ENCODE measurements at regions not wholly inside any gene's neighbourhood (a gene's known extent, or its start where the extent isn't known, plus 50 kb on each side); places are given as distances from the start of the nearest gene placed in this dataset.
"Not testable (repeated sequence)": the region's sequence is repeated elsewhere in the genome, so short reads cannot be mapped to it uniquely, and the experiment has no call there.

DNA sequence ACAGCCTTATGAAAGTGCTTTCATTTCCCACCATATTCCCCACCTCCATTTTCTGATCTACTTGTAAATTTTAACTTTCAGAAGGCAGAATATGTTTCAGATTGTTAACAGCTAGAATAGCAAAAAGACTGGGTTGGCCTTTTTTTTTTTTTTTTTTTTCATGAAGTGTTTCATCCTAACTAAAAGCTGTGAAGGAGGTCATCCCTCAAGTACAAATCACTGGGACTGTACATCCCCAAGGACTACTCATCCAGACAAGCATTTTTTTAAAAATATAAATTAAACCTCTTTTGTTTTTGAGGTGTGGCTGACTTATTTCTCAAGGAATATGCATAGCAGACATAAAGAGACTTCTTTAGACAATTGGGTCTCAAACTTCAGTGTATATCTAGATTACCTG, 542.1 kb upstream of the TUSC1 start:
- no peak for DNase-seq

DNA sequence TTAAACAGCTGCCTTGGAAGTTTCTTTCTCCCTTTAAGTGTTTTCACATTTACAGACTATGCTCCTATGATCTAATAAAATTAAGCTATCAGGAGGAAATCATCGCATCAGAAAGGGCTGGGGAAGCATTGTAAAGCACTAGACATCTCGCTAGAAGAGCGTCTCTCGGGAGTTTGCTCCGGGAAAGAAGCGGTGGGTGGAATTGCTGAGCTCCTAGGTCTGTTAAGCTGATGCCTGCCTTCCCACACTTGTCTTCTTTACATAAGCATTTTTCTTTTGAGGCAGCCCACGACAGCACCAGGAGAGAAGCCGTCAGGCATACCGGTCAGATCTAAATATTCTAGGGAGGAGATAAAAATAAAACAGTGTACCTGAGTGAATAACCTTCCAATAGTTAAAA, 541.7 kb upstream of the TUSC1 start:
- DNase-seq, result no peak

DNA sequence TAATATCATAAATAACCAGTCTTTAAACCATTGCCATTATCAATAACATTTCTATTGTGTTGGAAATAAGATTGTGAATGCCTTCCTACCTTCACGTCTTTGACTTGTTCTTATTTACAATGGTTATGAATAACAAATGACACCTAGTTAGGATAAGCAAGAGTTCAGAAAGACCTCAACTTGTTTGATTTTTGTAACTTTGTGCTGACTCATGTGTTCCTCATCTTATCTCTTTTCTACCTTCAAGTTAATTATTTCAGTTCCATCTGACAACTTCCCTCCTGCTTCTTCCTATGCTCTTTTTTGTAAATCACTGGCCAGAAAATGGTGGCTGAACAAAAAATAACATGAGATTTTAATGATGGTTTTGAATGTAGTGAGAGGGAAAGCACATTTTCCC, 538.5 kb upstream of the TUSC1 start:
- DNase-seq, result no peak

DNA sequence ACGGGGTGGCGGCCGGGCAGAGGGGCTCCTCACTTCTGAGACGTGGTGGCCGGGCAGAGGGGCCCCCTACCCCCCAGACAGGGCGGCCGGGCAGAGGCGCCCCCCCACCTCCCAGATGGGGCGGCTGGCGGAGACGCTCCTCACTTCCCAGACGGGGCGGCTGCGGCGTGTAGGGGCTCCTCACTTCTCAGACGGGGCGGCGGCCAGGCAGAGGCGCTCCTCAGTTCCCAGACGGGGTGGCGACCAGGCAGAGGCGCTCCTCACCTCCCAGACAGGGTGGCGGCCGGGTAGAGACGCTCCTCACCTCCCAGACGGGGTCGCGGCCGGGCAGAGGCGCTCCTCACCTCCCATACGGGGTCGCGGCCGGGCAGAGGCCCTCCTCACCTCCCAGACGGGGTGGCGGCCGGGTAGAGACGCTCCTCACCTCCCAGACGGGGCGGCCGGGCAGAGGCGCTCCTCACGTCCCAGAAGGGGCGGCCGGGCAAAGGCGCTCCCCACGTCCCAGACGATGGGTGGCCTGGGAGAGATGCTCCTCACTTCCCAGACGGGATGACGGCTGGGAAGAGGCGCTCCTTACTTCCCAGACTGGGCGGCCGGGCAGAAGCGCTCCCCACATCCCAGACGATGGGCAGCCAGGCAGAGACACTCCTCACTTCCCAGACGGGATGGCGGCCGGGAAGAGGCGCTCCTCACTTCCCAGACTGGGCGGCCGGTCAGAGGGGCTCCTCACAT, 536.6 kb upstream of the TUSC1 start:
- DNase-seq, result not testable (repeated sequence)

DNA sequence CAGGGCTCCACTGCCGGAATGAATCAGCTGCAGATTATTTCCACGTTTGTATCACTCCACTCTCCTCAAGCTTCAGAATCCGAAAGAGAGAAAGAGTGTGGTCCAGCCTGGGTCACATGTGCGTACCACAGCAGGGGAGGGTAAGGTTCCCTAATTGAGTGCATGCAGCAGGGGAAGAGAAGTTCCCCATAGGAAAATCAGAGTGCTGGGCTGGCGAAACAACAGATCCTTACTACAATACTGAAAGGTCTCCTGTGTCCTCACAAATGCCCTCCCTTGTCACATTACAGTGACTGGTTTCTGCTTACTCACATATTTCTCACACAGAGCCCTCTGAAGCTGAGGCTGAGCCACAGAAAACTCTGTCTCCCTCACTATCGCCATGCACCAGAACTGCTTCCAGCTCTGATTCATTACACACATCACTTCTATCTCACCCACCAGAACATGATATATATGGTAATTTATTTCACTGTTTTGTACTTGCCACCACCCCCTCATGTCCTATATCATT, 532.2 kb upstream of the TUSC1 start:
- DNase-seq, result no peak

DNA sequence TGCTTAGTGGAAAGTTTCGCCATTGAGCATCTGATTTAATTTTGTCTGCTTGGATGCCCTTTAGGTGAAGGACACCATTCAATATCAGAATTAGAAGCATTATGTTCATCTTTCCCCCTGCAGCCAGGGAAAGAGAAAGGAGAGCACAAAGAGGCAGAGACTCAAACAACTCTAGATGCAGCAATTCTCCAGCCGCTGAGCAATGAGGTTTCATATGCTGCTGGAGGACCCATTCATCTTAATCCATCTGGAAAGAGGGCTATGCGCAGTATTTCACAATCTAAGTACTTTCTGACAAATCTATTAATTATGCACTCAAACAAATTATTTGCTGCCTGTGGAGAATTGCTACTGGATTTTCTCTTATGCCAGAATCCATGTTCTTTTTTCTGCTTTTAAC, 527.0 kb upstream of the TUSC1 start:
- no peak for DNase-seq

DNA sequence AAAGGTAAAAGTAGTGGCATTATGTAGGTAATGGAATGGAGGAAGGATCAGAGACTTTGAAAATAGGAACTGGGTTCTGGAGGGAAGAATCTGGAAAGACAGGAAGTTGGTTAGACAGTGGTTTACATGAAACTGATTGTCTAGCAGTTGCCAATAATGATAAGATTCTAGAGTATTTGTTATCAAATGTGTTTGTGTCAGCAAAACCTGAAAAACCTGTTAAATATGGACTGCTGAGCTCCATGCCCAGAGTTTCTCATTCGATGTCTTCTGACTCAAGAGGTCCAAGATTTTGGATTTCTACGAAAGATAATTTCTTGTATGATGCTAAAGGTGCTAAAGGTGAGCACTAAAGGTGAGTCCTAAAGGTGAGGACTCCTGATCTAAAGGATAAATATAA, 515.0 kb upstream of the TUSC1 start:
- no peak for DNase-seq

DNA sequence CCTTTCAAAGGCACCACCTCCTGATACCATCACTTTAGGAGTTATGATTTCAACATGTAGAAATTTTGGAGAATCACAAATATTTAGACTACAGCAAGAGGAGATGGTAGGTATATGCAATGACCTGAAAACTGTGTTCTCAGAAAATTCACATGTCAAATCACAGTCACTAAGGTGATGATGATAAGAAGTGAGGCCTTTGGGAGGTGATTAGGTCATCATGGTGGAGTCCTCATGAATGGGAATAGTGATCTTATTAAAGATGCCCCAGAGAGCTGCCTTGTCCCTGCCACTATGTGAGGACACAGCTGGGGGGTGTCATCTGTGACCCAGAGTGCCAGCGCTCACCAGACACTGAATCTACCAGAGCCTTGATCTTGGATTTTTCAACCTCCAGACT, 513.5 kb upstream of the TUSC1 start:
- DNase-seq, result no peak

DNA sequence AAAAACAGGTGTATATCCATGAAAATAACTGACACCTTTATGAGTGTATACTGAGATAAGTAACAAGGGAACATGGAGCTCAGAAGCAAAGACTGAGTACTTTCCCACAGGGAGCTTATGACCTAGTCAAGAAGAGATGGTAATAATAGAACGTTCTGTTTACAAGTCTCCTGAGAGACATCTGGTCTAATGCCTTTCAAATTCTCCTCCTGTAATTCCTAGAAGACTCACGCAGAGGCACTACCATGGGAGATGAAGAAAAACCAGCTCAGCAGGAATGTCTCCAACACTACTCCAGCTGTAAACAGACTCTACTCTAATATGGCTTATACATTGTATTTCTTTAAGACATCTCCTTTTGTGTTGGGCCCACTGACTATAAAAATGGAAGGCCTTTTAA, 503.6 kb upstream of the TUSC1 start:
- no peak for DNase-seq

DNA sequence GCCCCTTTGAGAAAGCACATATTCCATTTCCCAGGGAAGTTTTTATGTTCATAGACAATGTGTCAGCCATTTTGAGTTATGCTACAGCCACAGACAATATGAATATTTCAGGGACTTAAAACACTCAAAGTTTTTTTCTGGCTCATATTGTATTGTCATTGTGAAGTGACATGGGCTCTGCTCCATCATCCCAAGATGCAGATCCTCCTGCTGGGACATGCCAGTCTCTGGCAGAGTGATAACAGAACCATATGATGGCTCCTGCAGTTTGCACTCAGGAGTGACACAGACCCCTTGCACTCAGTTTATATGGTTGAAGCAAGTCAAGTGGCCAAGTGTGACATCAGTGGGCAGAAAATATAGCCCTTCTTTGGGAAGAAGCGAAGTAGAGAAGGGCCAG, 498.4 kb upstream of the TUSC1 start:
- no peak for DNase-seq

DNA sequence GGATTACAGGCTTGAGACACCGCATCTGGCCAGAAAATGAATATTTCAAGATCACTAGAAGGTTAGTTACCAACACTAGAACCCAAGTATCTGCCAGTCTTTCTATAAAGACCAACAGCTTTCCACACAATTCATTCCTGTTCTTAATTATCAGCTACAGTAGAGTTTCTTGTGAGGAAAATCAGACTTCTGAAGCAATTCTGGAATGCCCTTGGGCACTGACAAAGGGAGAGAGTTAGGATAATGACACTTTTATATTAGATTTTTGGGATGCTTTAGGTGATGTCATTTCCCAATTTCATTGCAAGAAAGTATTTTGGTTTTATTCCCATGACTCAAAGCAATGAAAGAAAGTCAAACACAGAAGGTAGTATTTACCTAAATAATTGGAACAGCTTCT, 497.0 kb upstream of the TUSC1 start:
- DNase-seq, result no peak

DNA sequence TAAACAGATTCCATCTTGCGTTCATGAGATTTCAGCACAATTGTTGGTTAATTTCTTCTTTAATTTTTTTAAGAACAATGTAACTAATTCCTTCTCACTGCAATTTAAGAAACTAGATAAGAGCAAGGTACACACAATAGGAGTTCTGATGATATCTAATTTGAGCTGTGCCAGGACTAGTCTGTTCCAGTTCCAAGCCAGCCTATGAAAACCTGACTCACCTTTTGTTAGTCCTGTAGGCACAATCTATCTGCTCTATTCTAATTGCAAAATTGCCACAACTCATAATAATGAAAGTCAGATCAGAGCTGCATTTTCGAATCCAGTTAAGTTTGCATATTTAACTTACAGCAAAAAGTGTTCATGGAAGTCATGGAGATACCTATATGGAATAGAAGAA, 494.1 kb upstream of the TUSC1 start:
- DNase-seq, result no peak

DNA sequence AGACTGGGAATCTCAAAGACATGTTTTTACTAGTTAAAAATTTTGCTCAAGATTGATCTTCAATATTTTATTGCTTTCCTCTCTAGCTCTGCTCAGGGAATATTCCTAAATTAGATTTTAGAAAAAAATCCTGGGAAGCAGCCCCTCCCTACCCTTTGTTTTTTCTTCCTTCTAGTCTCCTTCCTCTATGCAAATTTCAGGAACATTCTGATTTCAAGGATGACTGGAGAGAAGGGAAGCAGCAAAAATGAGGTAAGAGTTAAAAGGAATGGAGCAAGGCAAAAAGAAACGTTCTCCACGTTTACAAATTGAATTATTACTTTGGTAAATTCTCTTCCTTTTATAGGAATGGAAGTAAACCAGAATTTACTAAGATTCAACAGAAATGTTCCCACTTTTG, 493.4 kb upstream of the TUSC1 start:
- DNase-seq, result no peak

DNA sequence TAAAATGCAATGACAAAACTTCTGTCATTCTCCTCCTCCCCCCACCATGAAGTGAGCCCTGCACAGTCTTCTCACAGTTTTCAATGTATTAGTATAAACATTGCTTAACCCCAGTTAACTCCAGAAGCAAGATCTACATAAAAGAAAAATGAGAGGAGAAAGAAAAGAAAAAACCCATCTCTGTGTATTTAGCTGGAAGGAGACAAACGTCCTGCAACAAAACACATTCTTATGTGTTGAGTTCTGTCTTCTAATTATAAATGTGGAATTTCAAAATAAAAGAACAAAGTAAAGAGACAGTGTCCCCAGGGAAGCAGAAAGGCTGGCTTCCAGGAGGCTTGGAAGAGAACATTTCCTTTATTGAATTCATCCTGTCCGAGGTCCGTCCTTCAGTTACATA, 491.9 kb upstream of the TUSC1 start:
- DNase-seq, result no peak

DNA sequence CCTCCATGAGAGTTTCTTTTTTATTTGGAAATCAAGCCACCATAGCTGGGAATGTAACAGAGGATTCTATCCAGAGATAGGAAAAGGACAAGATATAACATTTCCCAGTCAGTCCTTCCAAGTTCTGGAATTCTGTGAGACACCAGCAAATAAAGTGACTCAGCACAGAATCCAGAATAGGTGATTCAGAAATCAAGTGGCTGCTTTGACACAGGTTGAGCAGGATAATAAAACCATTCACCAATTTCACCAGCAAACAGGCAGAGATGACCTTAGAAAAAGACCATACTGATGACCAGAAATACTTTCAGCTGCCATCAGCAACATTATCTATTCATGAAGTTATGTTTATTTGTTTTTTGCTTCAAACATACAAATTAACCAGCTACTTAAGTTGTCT, 491.5 kb upstream of the TUSC1 start:
- DNase-seq, result no peak

DNA sequence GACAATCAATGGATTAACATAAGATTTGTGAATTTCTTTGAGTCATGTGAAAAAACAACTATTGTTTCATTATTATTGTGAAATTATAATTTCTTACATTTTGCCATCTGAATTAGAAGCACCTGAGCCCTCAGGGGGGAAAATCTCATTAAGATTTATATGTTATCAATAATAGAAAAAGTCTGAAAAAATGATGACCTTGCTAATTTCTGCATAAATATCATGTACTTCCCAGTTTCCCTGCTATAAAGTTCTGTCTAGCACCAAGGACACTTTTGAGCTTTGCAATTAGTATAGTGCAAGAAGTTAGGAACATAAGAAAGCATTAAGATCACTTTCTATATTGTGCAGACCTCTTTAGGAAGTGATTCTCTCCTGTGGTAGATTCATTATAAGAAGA, 488.3 kb upstream of the TUSC1 start:
- DNase-seq, result no peak

DNA sequence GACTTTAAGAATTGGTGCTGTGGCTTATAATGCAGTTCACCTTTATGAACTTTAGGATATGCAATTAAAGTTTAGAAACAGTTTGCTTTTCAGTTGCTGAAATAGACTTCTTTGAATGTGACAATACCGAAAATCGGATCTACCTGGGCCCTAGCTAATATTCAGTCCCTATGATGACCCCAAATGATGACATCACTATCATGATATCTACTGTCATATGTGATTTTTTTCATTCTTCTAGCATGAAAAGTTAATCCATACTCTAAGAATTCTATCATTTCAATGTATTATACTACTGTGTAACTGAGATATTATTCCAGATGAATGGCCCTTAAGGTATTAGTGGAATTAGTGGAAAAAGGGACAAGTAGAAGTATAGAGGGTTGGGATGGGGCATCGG, 487.2 kb upstream of the TUSC1 start:
- no peak for DNase-seq

DNA sequence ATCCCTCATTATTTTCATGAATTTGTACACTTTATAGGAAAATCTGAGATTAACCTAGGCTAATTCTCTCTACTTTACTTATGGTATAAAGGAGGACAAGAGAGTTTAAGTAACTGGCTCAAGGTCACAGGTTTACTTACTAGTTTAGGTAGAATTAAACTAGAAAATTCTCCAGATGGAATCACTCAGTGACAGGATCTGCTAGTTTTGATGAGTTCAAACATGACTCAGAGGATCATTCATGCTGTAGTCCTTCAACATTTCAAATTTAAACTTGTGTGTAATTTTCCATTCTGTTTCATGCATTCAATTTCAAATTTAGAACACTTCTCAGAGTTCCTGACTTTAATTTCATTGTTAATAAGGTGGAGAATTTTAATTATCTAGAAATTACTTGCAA, 485.7 kb upstream of the TUSC1 start:
- DNase-seq, result no peak

DNA sequence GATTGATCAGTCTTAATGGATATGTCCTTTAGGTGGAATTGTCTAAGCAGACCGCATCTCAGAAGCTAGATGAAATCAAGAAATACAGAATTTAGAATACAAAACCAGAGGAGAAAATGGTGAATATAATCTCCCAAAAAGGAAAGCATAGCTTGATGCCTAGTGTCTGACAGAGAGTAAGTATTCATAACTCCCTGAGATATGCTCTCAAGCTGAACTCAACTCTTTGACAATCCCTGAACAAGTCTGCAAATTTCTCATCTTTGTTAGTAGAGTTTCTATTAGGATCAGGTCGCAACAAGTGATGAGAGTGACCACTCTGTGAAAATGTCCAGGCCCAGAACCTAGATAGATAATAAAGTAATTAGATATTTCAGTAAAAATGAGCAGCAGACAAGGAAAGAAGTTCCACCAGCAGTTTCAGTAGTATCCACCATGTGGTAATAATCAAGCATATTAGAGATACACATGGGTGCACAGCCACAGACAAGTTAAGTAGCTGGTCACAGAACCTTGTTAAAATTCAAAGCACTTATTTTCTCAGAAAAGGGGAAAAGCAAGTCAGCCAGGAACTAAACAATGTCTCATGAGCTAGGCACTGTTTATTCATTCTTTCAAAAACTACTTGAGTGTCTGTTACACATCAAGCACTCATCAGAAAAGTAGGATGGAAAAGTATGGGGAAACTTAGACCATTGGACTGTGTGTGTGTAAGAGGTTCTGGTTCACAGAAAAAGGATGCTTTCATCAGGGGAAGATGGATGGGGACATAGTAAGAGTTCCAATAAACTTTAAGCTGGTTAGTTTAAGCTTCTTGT, 481.5 kb upstream of the TUSC1 start:
- DNase-seq, result no peak

DNA sequence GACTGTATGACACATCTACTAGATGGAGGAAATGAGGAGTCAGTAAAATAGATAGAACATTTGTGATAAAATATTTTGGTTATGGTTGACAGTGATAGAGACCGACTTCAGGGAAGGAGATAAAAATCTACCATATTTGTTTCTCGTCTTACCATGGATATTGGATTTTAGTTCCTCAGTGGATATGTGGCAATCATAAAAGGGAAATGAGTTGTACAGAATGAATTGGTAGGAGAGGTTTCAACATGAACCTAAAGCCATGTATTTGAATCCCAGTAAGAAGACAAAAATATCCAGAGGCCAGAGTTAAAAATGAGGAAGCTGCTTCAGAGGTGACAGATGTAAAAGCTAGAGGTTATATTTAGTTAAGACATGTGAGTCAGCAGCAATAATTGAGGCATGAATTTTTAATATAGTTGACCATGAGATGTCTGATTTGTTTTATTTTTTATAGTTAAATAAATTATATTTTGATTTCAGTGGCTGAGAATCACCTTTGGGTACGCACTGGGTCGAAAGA, 480.4 kb upstream of the TUSC1 start:
- no peak for DNase-seq

DNA sequence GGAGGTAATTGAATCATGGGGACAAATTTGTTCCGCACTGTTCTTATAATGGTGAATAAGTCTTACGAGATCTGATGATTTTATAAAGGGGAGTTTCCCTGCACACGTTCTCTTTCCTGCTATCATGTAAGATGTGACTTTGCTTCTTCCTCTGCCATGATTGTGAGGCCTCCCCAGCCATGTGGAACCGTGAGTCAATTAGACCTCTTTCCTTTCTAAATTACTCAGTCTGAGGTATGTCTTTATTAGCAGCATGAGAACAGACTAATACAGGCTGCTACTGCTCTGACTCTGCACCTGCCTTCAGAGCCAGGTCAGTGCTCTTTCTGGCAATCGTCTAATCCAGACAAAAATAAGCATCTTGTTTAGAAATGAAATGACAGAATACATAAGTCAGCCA, 479.2 kb upstream of the TUSC1 start:
- no peak for DNase-seq

DNA sequence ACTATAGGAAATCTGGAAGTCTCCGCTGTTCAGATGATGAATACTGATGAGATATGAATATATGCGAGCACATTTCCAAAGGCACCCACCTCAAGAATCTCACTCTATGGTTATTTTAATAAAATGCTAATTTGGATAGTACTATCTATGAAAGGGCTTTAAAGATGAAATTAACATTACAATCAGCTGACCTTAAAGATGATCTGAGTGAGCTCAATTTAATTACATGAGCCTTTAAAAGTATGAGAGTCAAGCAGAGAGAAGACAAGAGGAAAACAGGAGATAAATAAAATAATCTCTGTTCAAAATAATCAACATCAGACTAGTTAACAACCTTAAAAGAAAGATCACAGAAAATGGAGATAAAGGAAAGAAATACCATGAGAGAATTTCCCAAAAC, 474.1 kb upstream of the TUSC1 start:
- no peak for DNase-seq

DNA sequence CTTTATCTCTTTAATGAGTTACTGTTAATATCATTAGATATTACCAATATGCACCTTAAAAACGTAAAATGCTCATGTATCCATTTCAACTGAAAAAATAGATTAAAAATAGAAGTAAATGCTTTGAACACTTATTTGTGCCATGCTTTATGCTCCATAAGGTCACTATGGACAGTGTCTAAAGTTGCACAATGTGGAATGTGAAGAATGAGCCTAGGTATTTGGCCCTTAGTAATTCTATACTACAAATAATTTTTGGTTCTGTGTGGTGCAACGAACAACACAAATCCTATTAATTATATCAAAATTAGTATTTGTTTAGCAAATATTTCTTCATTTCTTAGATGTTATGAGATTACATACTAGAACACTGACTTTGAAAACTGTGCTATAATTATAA, 469.9 kb upstream of the TUSC1 start:
- no peak for DNase-seq

DNA sequence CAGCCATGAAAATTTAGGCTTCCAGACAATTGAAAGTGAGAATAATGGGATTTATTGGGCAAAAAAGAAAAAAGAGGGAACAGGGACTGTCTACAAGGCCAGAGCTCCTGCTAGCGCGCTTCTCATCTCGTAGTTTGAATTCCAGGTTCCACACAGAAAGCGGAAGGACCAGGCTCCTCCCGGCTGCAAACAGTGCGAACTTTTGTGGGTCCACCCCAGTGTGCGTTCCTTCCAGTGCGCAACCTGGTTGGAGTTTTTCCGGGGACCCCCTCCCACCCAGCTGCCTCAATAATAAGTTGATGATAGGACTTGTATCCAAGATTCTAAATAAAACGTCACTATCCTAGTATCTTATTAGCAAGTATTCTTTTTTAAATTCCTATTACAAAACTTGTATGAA, 467.7 kb upstream of the TUSC1 start:
- DNase-seq, result no peak
